ENCODE measurements at regions not wholly inside any gene's neighbourhood (a gene's known extent, or its start where the extent isn't known, plus 50 kb on each side); places are given as distances from the start of the nearest gene placed in this dataset.

DNA sequence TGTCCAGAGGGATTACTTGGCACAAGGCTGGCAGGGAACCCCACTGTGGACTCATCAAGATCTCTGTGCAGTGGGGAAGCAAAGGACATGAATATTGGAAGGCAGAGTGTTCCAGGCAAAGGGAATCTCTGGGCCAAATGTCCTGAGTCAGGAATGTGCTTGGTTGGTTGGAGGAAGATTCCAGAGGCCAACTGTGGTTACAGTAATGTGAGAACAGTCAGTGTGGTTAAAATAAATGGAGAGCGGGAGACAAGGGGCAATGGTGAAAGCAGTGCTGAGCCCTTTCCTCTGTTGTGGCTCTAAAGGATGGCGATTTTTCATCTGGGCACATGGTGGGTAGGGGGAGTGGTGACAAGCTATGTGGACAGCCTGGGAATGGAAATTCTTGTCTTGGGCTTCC, 948.2 kb downstream of the BCL11B start:
- TF ChIP-seq ZNF423 (CRISPR knock-in tag; IDR thresholded peaks at IDR 0.05), result no peak
- no peak for TF ChIP-seq CREM (CRISPR knock-in tag; IDR thresholded peaks at IDR 0.05)
- TF ChIP-seq ZNF512 (CRISPR knock-in tag; IDR thresholded peaks at IDR 0.05; ENCODE audit: borderline replicate concordance), result no peak
- no peak for TF ChIP-seq IRF2 (CRISPR knock-in tag; IDR thresholded peaks at IDR 0.05; ENCODE audit: borderline replicate concordance, low read depth)
- no peak for TF ChIP-seq USF1 (CRISPR knock-in tag; IDR thresholded peaks at IDR 0.05)

All from WTC11 (cell line).